GM23338 (cell line): ENCODE measurements at regions not wholly inside any gene's neighbourhood (a gene's known extent, or its start where the extent isn't known, plus 50 kb on each side); places are given as distances from the start of the nearest gene placed in this dataset.

Experiments
- ATAC-seq: fragments of 200-7000 bp; cut with Tn5 transposase; 3 replicates; pipeline ENCODE4 v1.9.1; 2020
- DNase-seq: peaks from one replicate; pipeline ENCODE4 v3.0.0-alpha.2; 2015; ENCODE audit warnings: low spot score
- H2AFZ ChIP-seq: fragments of 200-600 bp; sonication (generic); 2 replicates; pipeline ENCODE4 v1.8.0; 2016; ENCODE audit warnings: antibody characterized with exemption, mild to moderate bottlenecking, moderate library complexity
- H3F3A ChIP-seq: fragments of 200-600 bp; sonication (generic); replicated peaks from 2 replicates; pipeline ENCODE4 v1.8.0; 2017; ENCODE audit warnings: antibody characterized with exemption, mixed run types, low read depth
- H3K27ac ChIP-seq: fragments of 200-600 bp; sonication (generic); 2 replicates; pipeline ENCODE4 v1.6.1; 2016; ENCODE audit warnings: low read depth
- H3K27me3 ChIP-seq: fragments of 200-600 bp; sonication (generic); 2 replicates; pipeline ENCODE4 v1.8.0; 2016; ENCODE audit warnings: mild to moderate bottlenecking, mixed run types, moderate library complexity; ENCODE audit not compliant: insufficient read depth
- H3K36me3 ChIP-seq: fragments of 200-600 bp; sonication (generic); 2 replicates; pipeline ENCODE4 v1.8.0; 2016; ENCODE audit warnings: mild to moderate bottlenecking; ENCODE audit not compliant: insufficient read depth
- H3K4me1 ChIP-seq: fragments of 200-600 bp; sonication (generic); 2 replicates; pipeline ENCODE4 v1.8.0; 2016; ENCODE audit warnings: mild to moderate bottlenecking, moderate library complexity; ENCODE audit not compliant: insufficient read depth
- H3K4me2 ChIP-seq: fragments of 200-600 bp; sonication (generic); 2 replicates; pipeline ENCODE4 v1.7.1; 2017; ENCODE audit warnings: mixed run types
- H3K4me3 ChIP-seq: fragments of 200-600 bp; sonication (generic); 2 replicates; pipeline ENCODE4 v1.6.1; 2016; ENCODE audit warnings: mixed run types
- H3K79me2 ChIP-seq: fragments of 200-600 bp; sonication (generic); replicated peaks from 2 replicates; pipeline ENCODE4 v1.8.0; 2017; ENCODE audit warnings: mild to moderate bottlenecking; ENCODE audit not compliant: insufficient read depth
- H3K9me2 ChIP-seq: fragments of 200-600 bp; sonication (generic); 2 replicates; pipeline ENCODE4 v1.8.0; 2017; ENCODE audit not compliant: insufficient read depth
- H4K20me1 ChIP-seq: fragments of 200-600 bp; sonication (generic); replicated peaks from 2 replicates; pipeline ENCODE4 v1.8.0; 2017; ENCODE audit warnings: mild to moderate bottlenecking; ENCODE audit not compliant: insufficient read depth
- H3K27ac Mint-ChIP-seq: 2 replicates; pipeline ENCODE4 v1.8.0; 2020; ENCODE audit warnings: inconsistent platforms, mild to moderate bottlenecking, moderate library complexity, mixed read lengths
- H3K27me3 Mint-ChIP-seq: 3 replicates; pipeline ENCODE4 v1.8.0; 2022; ENCODE audit warnings: low read depth, mild to moderate bottlenecking, moderate library complexity, mixed read lengths, inconsistent platforms; ENCODE audit not compliant: insufficient read depth, poor library complexity
- H3K36me3 Mint-ChIP-seq: 3 replicates; pipeline ENCODE4 v1.8.0; 2021; ENCODE audit warnings: low read depth, mild to moderate bottlenecking, inconsistent platforms, moderate library complexity, mixed read lengths
- H3K4me1 Mint-ChIP-seq: 3 replicates; pipeline ENCODE4 v1.8.0; 2020; ENCODE audit warnings: mild to moderate bottlenecking, inconsistent platforms, mixed read lengths
- H3K4me3 Mint-ChIP-seq: 3 replicates; pipeline ENCODE4 v1.8.0; 2021; ENCODE audit warnings: moderate library complexity, mild to moderate bottlenecking, inconsistent platforms, mixed read lengths
- H3K9me3 Mint-ChIP-seq: 3 replicates; pipeline ENCODE4 v1.8.0; 2020; ENCODE audit warnings: moderate library complexity, mild to moderate bottlenecking, inconsistent platforms, mixed read lengths
- CREB1 ChIP-seq: fragments of 250-450 bp; sonication (Bioruptor Pico); IDR thresholded peaks from 2 replicates; pipeline ENCODE4 v1.5.0; 2020; ENCODE audit warnings: low read depth, mild to moderate bottlenecking, moderate library complexity
- EZH2 ChIP-seq: fragments of 200-600 bp; sonication (generic); IDR thresholded peaks from one replicate; pipeline ENCODE4 v1.8.0; 2017; ENCODE audit warnings: antibody characterized with exemption, mild to moderate bottlenecking, low read depth; ENCODE audit not compliant: unreplicated experiment
- EZH2phosphoT487 ChIP-seq: fragments of 200-600 bp; sonication (generic); IDR thresholded peaks from one replicate; pipeline ENCODE4 v1.8.1; 2018; ENCODE audit warnings: antibody characterized with exemption; ENCODE audit not compliant: unreplicated experiment
- JUNB ChIP-seq: IDR thresholded peaks from one replicate; pipeline ENCODE4 v1.6.1; 2016; ENCODE audit warnings: antibody characterized with exemption; ENCODE audit not compliant: unreplicated experiment
- NANOG ChIP-seq: IDR thresholded peaks from 2 replicates; pipeline ENCODE4 v1.6.1; 2016; ENCODE audit warnings: antibody characterized with exemption, borderline replicate concordance
- POLR2AphosphoS5 ChIP-seq: IDR thresholded peaks from 2 replicates; pipeline ENCODE4 v1.6.1; 2016; ENCODE audit warnings: antibody characterized with exemption, low read depth
- STAT1 ChIP-seq: IDR thresholded peaks from one replicate; pipeline ENCODE4 v1.6.1; 2016; ENCODE audit warnings: antibody characterized with exemption; ENCODE audit not compliant: unreplicated experiment
- ZNF331 ChIP-seq: fragments of 250-450 bp; sonication (Bioruptor Pico); IDR thresholded peaks from 2 replicates; pipeline ENCODE4 v1.5.0; 2020; ENCODE audit warnings: low read depth, mild to moderate bottlenecking, moderate library complexity
- TF ChIP-seq, protein P1 (sequence below): IDR thresholded peaks from 2 replicates; pipeline ENCODE4 v1.6.1; 2016; ENCODE audit warnings: antibody characterized with exemption
- TF ChIP-seq, protein P2 (sequence below), 2 experiments: fragments of 200-600 bp in 1 of 2; sonication (generic) in 1 of 2; conservative IDR thresholded peaks; 2 replicates each; pipeline versions ENCODE4 v1.5.1 to v1.6.1; 2016 to 2017; ENCODE audit warnings: antibody characterized with exemption in 2 of 2, low read depth in 2 of 2, mild to moderate bottlenecking in 2 of 2, moderate library complexity in 1 of 2
- TF ChIP-seq, protein P3 (sequence below): IDR thresholded peaks from one replicate; pipeline ENCODE4 v1.6.1; 2018; ENCODE audit warnings: antibody characterized with exemption; ENCODE audit not compliant: unreplicated experiment

DNA sequence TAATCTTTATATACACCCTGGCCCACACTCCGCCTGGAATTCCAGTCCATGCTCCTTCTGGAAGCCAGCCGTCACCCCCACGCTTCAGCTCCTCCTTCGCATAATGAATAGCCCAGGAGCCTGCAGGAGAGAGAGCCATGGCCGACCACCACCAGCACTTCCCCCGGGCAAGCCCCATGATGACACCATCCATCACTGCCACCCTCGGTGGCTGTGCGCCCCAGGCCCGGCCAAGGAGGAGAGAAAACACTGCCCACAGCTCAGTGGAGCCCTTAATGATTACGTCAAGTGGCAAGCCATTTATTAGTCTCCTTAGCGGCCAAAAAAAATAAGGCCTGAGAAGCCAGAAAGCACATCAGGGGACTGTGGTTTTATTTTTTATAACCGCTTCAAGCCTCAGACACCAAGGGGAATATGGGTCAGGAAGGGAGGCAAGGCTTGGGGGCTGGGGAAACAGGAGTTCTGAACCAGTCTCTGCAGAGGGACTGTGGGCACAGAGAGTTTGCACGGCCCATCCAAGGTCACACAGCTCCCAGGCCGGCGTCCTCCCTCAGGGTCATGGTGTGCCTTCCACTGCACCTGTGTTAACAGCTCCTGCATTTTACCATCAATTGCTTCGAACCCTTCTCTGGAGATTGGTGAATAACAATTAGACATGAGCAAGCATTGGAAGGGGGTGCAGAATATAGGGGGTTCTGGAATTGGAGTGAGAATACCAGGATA is 134.3 kb downstream of the MN1 start:
- Histone ChIP-seq H3K79me2 (no peaks in the 10 kb centered on the region), H3K4me1 (peaks cover 26% of the 10 kb centered on the region), H3K9me2 (no peaks in the 10 kb centered on the region), H2AFZ (no peak overlapping the region), H3F3A (peaks cover 23% of the 10 kb centered on the region; the same call in 1 of the 2 replicates), H3K4me3 (no peak overlapping the region), H3K27me3 (no peaks in the 10 kb centered on the region), H3K4me2 (no peak overlapping the region), H4K20me1 (no peaks in the 10 kb centered on the region), H3K36me3 (no peaks in the 10 kb centered on the region), H3K27ac (peak overlapping the region; percentile 74; the same call in 1 of the 2 replicates)
- DNase-seq (peak; percentile 36), ATAC-seq (no peak)
- TF ChIP-seq POLR2AphosphoS5, result peak; percentile 20; the same call in 1 of the 2 replicates
- no peak for TF ChIP-seq CREB1 (CRISPR knock-in tag)
- H3K27me3 Mint-ChIP-seq, result peaks cover 22% of the 10 kb centered on the region
- peaks cover 13% of the 10 kb centered on the region for H3K9me3 Mint-ChIP-seq
- no peak overlapping the region for H3K4me3 Mint-ChIP-seq
- H3K36me3 Mint-ChIP-seq, result peaks cover 13% of the 10 kb centered on the region; the same call in 2 of the 3 replicates
- peaks cover 32% of the 10 kb centered on the region for H3K4me1 Mint-ChIP-seq
- peak overlapping the region; percentile 41; the same call in 1 of the 2 replicates for H3K27ac Mint-ChIP-seq

DNA sequence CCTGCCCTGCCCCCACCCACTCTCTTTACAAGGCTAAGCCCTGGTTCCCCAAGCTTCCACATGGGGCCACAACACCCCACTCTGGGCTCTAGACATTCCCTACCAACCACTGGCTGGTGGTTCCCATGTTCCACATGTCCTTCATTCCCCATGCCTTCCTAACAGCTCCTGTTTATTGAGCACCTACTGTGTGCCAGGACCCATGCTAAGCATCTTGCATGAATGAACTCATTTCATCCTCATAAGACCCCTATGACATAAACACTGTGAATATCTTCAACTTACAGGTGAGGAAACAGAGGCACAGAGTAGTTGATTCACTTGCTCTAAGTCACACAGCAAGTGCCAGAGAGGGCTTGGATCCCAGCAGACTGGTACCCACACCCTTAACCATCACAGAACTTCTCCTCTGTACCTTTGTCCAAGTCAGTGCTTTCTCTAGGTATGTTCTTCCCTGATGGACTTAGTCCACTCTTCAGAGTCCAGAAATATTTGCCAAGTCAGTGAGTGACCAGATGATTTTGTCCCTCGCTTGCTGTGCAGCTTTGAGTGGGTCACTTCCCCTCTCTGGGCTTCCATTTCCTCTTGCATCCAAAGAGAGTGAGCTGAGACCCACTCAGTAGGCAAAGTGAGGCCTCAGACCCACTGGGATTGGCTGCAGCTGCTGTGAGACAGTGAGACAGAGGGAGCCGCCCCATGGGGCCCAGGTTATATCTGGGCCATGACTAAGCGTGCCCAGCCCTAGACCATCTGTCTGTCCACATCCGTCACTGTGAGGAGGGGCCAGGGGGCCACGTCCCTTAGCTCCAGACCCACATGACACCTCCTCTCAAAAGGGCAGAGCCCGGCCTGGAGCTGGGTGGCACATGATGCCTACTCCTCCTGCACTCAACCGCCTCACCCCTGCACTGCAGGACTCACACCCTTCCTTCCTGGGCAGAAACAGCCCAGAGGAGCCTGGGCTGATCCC is 132.4 kb downstream of the MN1 start:
- no peak overlapping the region for H3K4me3 Mint-ChIP-seq
- ATAC-seq (peak; percentile 3; the same call in 1 of the 3 replicates), DNase-seq (peak; percentile 7)
- Histone ChIP-seq H3K36me3 (no peaks in the 10 kb centered on the region), H3K9me2 (no peaks in the 10 kb centered on the region), H3K4me2 (no peak overlapping the region), H3K4me3 (no peak overlapping the region), H3F3A (peaks cover 23% of the 10 kb centered on the region; the same call in 1 of the 2 replicates), H4K20me1 (no peaks in the 10 kb centered on the region), H3K27me3 (no peaks in the 10 kb centered on the region), H2AFZ (no peak overlapping the region), H3K4me1 (peaks cover 29% of the 10 kb centered on the region), H3K79me2 (no peaks in the 10 kb centered on the region), H3K27ac (peak overlapping the region; percentile 53; the same call in 1 of the 2 replicates)
- H3K36me3 Mint-ChIP-seq, result peaks cover 25% of the 10 kb centered on the region
- peak overlapping the region; percentile 62; the same call in 1 of the 2 replicates for H3K27ac Mint-ChIP-seq
- H3K4me1 Mint-ChIP-seq, result peaks cover 35% of the 10 kb centered on the region
- H3K27me3 Mint-ChIP-seq, result peaks cover 22% of the 10 kb centered on the region
- H3K9me3 Mint-ChIP-seq, result peaks cover 13% of the 10 kb centered on the region
- TF ChIP-seq EZH2phosphoT487 (no peak), STAT1 (no peak), ZNF331 (no peak), JUNB (no peak), POLR2AphosphoS5 (no peak; the same call in 1 of the 2 replicates), EZH2 (no peak), NANOG (no peak)
- TF ChIP-seq, protein P1, sequence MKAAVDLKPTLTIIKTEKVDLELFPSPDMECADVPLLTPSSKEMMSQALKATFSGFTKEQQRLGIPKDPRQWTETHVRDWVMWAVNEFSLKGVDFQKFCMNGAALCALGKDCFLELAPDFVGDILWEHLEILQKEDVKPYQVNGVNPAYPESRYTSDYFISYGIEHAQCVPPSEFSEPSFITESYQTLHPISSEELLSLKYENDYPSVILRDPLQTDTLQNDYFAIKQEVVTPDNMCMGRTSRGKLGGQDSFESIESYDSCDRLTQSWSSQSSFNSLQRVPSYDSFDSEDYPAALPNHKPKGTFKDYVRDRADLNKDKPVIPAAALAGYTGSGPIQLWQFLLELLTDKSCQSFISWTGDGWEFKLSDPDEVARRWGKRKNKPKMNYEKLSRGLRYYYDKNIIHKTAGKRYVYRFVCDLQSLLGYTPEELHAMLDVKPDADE, result no peak
- TF ChIP-seq, protein P2, sequence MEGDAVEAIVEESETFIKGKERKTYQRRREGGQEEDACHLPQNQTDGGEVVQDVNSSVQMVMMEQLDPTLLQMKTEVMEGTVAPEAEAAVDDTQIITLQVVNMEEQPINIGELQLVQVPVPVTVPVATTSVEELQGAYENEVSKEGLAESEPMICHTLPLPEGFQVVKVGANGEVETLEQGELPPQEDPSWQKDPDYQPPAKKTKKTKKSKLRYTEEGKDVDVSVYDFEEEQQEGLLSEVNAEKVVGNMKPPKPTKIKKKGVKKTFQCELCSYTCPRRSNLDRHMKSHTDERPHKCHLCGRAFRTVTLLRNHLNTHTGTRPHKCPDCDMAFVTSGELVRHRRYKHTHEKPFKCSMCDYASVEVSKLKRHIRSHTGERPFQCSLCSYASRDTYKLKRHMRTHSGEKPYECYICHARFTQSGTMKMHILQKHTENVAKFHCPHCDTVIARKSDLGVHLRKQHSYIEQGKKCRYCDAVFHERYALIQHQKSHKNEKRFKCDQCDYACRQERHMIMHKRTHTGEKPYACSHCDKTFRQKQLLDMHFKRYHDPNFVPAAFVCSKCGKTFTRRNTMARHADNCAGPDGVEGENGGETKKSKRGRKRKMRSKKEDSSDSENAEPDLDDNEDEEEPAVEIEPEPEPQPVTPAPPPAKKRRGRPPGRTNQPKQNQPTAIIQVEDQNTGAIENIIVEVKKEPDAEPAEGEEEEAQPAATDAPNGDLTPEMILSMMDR (conservative IDR thresholded peaks at IDR 0.05; ENCODE audit: low read depth in 2 of 2), result no peak
- TF ChIP-seq, protein P3, sequence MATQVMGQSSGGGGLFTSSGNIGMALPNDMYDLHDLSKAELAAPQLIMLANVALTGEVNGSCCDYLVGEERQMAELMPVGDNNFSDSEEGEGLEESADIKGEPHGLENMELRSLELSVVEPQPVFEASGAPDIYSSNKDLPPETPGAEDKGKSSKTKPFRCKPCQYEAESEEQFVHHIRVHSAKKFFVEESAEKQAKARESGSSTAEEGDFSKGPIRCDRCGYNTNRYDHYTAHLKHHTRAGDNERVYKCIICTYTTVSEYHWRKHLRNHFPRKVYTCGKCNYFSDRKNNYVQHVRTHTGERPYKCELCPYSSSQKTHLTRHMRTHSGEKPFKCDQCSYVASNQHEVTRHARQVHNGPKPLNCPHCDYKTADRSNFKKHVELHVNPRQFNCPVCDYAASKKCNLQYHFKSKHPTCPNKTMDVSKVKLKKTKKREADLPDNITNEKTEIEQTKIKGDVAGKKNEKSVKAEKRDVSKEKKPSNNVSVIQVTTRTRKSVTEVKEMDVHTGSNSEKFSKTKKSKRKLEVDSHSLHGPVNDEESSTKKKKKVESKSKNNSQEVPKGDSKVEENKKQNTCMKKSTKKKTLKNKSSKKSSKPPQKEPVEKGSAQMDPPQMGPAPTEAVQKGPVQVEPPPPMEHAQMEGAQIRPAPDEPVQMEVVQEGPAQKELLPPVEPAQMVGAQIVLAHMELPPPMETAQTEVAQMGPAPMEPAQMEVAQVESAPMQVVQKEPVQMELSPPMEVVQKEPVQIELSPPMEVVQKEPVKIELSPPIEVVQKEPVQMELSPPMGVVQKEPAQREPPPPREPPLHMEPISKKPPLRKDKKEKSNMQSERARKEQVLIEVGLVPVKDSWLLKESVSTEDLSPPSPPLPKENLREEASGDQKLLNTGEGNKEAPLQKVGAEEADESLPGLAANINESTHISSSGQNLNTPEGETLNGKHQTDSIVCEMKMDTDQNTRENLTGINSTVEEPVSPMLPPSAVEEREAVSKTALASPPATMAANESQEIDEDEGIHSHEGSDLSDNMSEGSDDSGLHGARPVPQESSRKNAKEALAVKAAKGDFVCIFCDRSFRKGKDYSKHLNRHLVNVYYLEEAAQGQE, result no peak
